Smooth muscle cell (in vitro differentiated cells): ENCODE measurements at regions not wholly inside any gene's neighbourhood (a gene's known extent, or its start where the extent isn't known, plus 50 kb on each side); places are given as distances from the start of the nearest gene placed in this dataset.

Source experiments
- DNase-seq: peaks from one replicate; lab custom pipeline; 2025; ENCODE audit not compliant: unreplicated experiment; lab: John Stamatoyannopoulos, UW
- H2AFZ ChIP-seq: fragments of 200-600 bp; sonication (generic); 2 replicates; pipeline ENCODE4 v1.6.0; 2016; ENCODE audit warnings: antibody characterized with exemption, low read depth, mild to moderate bottlenecking
- H3F3A ChIP-seq: fragments of 200-600 bp; sonication (generic); 2 replicates; pipeline ENCODE4 v1.6.0; 2017; ENCODE audit warnings: antibody characterized with exemption, low read depth
- H3K27ac ChIP-seq: fragments of 200-600 bp; sonication (generic); 2 replicates; pipeline ENCODE4 v1.5.1; 2016; ENCODE audit warnings: low read depth, mild to moderate bottlenecking
- H3K27me3 ChIP-seq: fragments of 200-600 bp; sonication (generic); 2 replicates; pipeline ENCODE4 v1.6.1; 2016; ENCODE audit warnings: low read depth, mild to moderate bottlenecking
- H3K36me3 ChIP-seq: fragments of 200-600 bp; sonication (generic); 2 replicates; pipeline ENCODE4 v1.5.1; 2016; ENCODE audit warnings: low read depth
- H3K4me1 ChIP-seq: fragments of 200-600 bp; sonication (generic); 2 replicates; pipeline ENCODE4 v1.5.1; 2016; ENCODE audit warnings: low read depth
- H3K4me2 ChIP-seq: fragments of 200-600 bp; sonication (generic); 2 replicates; pipeline ENCODE4 v1.6.0; 2016; ENCODE audit warnings: mild to moderate bottlenecking
- H3K4me3 ChIP-seq: fragments of 200-600 bp; sonication (generic); 2 replicates; pipeline ENCODE4 v1.5.1; 2016; ENCODE audit warnings: mild to moderate bottlenecking
- H3K79me2 ChIP-seq: fragments of 200-600 bp; sonication (generic); 2 replicates; pipeline ENCODE4 v1.6.0; 2016; ENCODE audit warnings: low read depth, mild to moderate bottlenecking
- H3K9ac ChIP-seq: fragments of 200-600 bp; sonication (generic); 2 replicates; pipeline ENCODE4 v1.6.0; 2016; ENCODE audit warnings: low read depth
- H3K9me3 ChIP-seq: fragments of 200-600 bp; sonication (generic); replicated peaks from 2 replicates; pipeline ENCODE4 v1.5.1; 2016; ENCODE audit warnings: low read depth
- H4K20me1 ChIP-seq: fragments of 200-600 bp; sonication (generic); 2 replicates; pipeline ENCODE4 v1.6.0; 2016; ENCODE audit warnings: low read depth
- WGBS: methylation state at CpG from one replicate; pipeline ENCODE4 v1.1.7; 2016; ENCODE audit warnings: low lambda C conversion rate; 5-methylcytosine and 5-hydroxymethylcytosine counted together
- TF ChIP-seq, protein P1 (sequence below): fragments of 200-600 bp; sonication (generic); IDR thresholded peaks from 2 replicates; pipeline ENCODE4 v1.5.1; 2017; ENCODE audit warnings: borderline replicate concordance, mild to moderate bottlenecking, antibody characterized with exemption; ENCODE audit not compliant: insufficient read depth, poor library complexity, severe bottlenecking

DNA sequence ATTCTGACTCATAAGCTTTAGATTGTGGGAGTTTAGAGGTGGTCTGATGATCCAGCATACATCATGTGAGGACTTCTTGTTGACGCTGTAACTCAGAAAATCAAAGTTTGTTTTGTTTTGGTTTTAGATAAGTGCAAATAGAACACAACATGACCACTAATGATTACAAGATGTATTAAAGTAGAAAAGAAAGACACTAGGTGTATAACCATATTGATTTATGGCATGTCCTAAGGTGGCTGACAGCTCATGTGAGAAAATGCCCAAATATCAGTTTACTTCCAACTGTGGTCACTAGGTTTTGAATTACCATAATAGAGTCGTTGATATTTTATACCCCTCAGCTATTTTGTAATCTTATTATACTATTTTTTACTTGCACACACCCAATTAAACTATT is 1131.4 kb upstream of the PHF14 start:
- Histone ChIP-seq H3K27me3 (no peaks in the 10 kb centered on the region), H3K9ac (no peak overlapping the region), H3K79me2 (no peaks in the 10 kb centered on the region), H3F3A (no peaks in the 10 kb centered on the region), H4K20me1 (no peaks in the 10 kb centered on the region), H3K27ac (no peak overlapping the region), H3K9me3 (no peaks in the 10 kb centered on the region), H3K36me3 (no peaks in the 10 kb centered on the region), H2AFZ (no peak overlapping the region), H3K4me2 (no peak overlapping the region), H3K4me1 (no peaks in the 10 kb centered on the region), H3K4me3 (no peak overlapping the region)
- no peak for DNase-seq
- WGBS: 76% methylated on average over 2 of the region's 2 CpGs
- TF ChIP-seq, protein P1, sequence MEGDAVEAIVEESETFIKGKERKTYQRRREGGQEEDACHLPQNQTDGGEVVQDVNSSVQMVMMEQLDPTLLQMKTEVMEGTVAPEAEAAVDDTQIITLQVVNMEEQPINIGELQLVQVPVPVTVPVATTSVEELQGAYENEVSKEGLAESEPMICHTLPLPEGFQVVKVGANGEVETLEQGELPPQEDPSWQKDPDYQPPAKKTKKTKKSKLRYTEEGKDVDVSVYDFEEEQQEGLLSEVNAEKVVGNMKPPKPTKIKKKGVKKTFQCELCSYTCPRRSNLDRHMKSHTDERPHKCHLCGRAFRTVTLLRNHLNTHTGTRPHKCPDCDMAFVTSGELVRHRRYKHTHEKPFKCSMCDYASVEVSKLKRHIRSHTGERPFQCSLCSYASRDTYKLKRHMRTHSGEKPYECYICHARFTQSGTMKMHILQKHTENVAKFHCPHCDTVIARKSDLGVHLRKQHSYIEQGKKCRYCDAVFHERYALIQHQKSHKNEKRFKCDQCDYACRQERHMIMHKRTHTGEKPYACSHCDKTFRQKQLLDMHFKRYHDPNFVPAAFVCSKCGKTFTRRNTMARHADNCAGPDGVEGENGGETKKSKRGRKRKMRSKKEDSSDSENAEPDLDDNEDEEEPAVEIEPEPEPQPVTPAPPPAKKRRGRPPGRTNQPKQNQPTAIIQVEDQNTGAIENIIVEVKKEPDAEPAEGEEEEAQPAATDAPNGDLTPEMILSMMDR: no peak

DNA sequence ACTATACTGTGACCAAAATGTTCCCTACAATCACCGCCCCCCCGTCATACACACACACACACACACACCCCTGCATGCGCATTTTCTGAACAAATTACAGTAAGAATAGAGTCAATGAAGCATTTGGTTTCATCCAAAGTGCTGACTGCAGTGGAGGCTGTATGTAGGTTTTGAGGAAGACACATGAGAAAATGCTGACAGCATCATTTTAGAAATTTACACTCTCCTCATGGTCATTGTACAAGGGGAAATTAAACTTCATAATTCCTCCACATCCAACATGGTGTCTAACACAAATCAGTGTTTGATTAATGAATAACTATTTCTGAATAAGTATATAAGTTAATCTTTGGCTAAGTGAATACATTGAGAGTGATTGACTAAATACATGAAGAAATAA is 1126.8 kb upstream of the PHF14 start:
- Histone ChIP-seq H4K20me1 (no peaks in the 10 kb centered on the region), H3K4me1 (no peaks in the 10 kb centered on the region), H3F3A (no peaks in the 10 kb centered on the region), H3K4me2 (no peak overlapping the region), H3K9me3 (no peaks in the 10 kb centered on the region), H3K27ac (no peak overlapping the region), H3K79me2 (no peaks in the 10 kb centered on the region), H2AFZ (no peak overlapping the region), H3K36me3 (no peaks in the 10 kb centered on the region), H3K4me3 (no peak overlapping the region), H3K27me3 (no peaks in the 10 kb centered on the region), H3K9ac (no peak overlapping the region)
- TF ChIP-seq, protein P1: no peak
- 63% methylated on average over 3 of the region's 3 CpGs for WGBS
- no peak for DNase-seq

DNA sequence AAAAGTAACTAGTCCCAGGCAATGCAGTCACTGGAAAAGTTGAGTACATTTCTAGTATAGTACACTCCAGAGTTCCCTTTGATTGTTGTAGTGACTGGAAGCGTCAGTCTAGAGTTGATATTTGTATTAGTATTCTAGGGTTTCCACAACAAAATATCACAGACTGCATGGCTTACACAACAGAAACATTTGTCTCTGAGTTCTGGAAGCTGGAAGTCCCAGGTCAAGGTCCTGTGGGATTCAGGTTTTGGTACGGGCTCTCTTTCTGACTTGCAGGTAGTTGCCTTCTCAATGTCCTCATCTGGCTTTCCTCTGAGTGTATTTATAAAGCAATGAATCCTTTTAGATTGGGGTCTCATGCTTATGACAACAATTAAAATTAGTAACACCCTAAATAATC is 1119.1 kb upstream of the PHF14 start:
- Histone ChIP-seq H3K9me3 (no peaks in the 10 kb centered on the region), H3F3A (no peaks in the 10 kb centered on the region), H3K27ac (no peak overlapping the region), H3K4me1 (no peaks in the 10 kb centered on the region), H3K79me2 (no peaks in the 10 kb centered on the region), H2AFZ (no peak overlapping the region), H3K27me3 (no peaks in the 10 kb centered on the region), H3K4me2 (no peak overlapping the region), H3K36me3 (no peaks in the 10 kb centered on the region), H4K20me1 (no peaks in the 10 kb centered on the region), H3K4me3 (no peak overlapping the region), H3K9ac (no peak overlapping the region)
- WGBS: 98% methylated on average over 2 of the region's 2 CpGs
- TF ChIP-seq, protein P1: no peak
- DNase-seq: no peak

DNA sequence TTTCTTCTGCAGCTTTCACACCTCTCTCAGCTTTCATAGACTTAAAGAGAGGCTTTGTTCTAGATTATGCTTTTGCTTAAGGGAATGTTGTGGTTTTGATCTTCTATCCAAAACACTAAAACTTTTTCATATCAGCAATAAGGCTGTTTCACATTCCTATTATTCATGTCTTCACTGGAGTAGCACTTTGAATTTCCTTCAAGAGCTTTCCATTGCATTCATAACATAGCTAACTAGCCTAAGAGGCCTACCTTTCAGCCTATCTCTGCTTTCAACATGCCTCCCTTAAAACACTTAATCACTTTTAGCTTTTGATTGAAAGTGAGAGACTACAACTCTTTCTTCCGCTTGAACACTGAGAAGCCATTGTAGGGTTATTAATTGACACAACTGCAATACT is 1117.0 kb upstream of the PHF14 start:
- Histone ChIP-seq H3K79me2 (no peaks in the 10 kb centered on the region), H3K9ac (no peak overlapping the region), H2AFZ (no peak overlapping the region), H3K27ac (no peak overlapping the region), H3K4me2 (no peak overlapping the region), H3F3A (no peaks in the 10 kb centered on the region), H3K27me3 (no peaks in the 10 kb centered on the region), H4K20me1 (no peaks in the 10 kb centered on the region), H3K9me3 (no peaks in the 10 kb centered on the region), H3K4me3 (no peak overlapping the region), H3K4me1 (no peaks in the 10 kb centered on the region), H3K36me3 (no peaks in the 10 kb centered on the region)
- WGBS: 94% methylated on average over 1 of the region's 1 CpG
- DNase-seq: no peak
- TF ChIP-seq, protein P1: no peak
